Superior temporal gyrus (tissue), 1 donor: ENCODE measurements at regions not wholly inside any gene's neighbourhood (a gene's known extent, or its start where the extent isn't known, plus 50 kb on each side); places are given as distances from the start of the nearest gene placed in this dataset.

Experiments
- DNase-seq: peaks from one replicate; pipeline ENCODE4 v3.0.0-alpha.2; 2016; ENCODE audit errors: extremely low spot score

- DNase-seq, result no peak
These were observed 63.7 kb downstream of the SPCS3 start for GRCh38 chr4:176383273-176384077.

- DNase-seq, result no peak
These were observed 65.8 kb downstream of the SPCS3 start for GRCh38 chr4:176385601-176386000.

GRCh38 chr4:176387571-176387970, 67.8 kb downstream of the SPCS3 start:
- no peak for DNase-seq

GRCh38 chr4:176393306-176394013, 73.7 kb downstream of the SPCS3 start:
- no peak for DNase-seq

GRCh38 chr4:176400816-176401461, 81.2 kb downstream of the SPCS3 start:
- DNase-seq, result no peak

GRCh38 chr4:176404621-176405020, 84.9 kb downstream of the SPCS3 start:
- DNase-seq, result no peak

DNA sequence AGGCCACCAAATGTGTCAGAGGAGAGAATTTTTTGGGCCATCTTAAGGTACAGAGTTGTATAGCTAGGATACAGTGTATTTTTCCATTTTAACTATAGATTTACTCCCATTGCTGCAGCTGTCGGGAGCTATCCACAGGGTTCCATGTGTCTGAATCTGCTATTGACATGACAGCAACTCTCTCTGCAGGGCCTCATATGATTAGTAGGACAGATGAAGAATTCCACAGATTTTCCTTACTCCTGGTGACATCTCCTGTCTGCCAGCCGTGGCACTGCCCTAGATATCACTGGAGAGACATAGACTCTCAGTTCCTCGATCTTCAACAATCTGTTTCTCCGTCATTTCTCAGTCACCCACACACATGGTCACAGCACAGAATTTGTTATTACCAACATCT, 86.5 kb downstream of the SPCS3 start:
- DNase-seq, result no peak

- DNase-seq, result no peak
These were observed 87.0 kb downstream of the SPCS3 start for GRCh38 chr4:176406736-176407135.

DNA sequence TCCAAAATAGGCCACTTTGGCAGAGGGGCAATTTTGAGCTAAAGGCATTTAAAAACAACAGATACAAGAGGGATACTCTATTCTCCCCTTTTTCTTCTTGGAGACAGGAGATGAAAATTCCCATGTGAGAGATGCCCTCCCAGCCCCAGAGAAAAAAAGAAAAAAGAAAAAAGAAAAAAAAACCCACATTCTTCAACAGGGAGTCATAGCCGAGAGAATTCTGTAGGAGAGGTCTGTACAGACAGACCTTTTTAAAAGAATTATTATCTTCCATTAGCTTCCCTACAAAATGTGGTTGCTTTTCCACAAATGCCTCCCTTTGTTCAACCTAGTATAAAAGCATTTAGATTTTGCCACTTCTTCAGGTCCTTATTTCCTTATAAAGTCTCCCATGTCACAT, 89.9 kb downstream of the SPCS3 start:
- no peak for DNase-seq

GRCh38 chr4:176413171-176413570, 93.4 kb downstream of the SPCS3 start:
- DNase-seq, result no peak

- DNase-seq, result no peak
These were observed 102.2 kb downstream of the SPCS3 start for GRCh38 chr4:176422001-176422400.

GRCh38 chr4:176422511-176422910, 102.7 kb downstream of the SPCS3 start:
- no peak for DNase-seq

GRCh38 chr4:176425035-176425434, 105.3 kb downstream of the SPCS3 start:
- no peak for DNase-seq

DNA sequence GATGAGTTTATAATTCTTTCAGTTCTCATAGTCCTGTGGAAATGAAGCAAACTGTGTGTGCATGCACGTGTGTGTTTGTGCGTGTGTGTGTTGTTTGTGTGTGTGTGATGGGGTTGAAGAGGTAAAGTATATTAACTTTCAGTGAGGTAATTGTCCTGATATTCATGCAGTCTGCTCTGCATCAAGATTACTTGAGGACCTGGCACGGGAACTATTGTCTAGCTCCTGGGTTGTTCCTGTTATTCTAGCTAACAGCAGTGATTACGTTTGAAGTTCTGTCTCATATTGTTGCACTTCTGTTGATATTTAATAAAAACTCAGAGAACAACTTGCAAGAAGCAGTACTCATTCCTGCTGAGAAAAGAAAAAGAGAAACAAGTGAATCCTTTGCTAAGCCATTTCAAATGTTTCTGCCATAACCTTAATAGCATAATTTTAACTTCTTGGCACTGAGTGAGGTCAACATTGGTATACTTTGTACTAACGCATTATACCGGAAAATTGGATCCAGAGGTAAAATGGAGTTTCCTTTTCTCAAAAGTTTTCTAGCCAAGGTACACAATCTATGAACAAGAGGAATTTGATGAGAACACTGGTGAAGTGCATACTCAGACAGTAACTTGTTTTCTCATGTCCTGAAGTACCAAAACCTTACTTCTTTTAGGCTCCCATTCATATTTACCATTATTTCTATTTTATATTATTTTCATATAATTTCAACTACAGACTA, 113.2 kb downstream of the SPCS3 start:
- DNase-seq, result no peak

GRCh38 chr4:176433983-176434382, 114.2 kb downstream of the SPCS3 start:
- DNase-seq, result no peak

DNA sequence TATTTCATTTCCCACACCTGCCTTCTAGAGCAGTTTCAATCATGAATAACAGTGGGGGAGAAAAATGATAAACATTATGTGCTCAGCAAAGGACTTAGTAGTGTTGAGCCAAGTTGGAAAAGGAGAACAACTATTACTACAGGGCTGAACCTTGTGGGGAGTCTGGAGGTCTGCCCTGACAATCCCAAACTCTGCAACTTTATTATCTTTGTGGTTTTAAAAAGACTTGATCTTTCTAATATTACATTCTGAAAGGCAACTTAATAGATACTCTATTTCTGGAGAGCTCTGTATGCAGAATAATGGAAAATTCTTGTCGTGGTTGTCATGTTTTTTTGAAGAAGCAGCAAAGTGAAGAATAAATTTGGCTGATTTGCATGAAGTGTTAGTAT, 116.1 kb downstream of the SPCS3 start:
- no peak for DNase-seq

GRCh38 chr4:176436293-176436973, 116.7 kb downstream of the SPCS3 start:
- DNase-seq, result no peak

DNA sequence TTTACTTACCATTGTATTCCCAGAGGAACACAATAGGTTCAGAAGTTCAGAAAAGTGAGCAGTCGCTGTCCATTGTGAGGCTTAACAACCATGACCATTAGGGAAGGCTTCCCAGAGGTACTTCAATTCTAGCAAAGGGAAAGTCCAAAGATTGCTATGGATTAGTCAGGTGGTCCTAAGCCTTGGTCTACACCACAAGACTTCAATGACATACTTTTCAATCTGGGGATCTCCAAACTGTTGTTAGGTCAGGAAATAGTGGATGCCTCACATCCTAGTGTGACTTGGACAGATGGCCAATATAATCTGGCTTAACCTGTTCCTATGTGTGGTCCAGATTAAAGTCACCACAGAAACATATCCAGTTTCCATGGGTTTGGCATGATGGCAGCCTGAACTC, 118.0 kb downstream of the SPCS3 start:
- DNase-seq, result no peak

- no peak for DNase-seq
These were observed 118.6 kb downstream of the SPCS3 start for GRCh38 chr4:176438401-176438800.

- DNase-seq, result no peak
These were observed 119.8 kb downstream of the SPCS3 start for GRCh38 chr4:176439611-176440010.

DNA sequence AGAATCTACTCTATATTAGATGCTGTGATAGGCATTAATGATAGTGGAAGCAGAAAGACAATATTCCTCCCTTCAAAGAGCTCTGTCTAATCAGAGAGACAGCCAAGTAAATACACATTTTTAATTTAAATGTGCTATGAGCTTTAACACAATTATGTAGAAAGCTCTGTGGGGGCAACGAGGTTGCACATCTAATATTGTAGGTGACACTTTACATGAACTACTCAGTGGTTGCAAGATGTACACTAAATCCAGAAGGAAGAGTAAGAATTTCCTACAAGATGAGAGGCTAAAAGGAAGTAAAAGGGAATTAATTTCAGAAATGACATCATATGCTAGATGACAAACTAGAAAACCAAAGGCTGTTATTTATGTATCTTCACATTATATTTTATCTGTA, 120.9 kb downstream of the SPCS3 start:
- DNase-seq, result no peak

- DNase-seq, result no peak
These were observed 121.8 kb downstream of the SPCS3 start for GRCh38 chr4:176441594-176441993.
